ENCODE measurements at regions not wholly inside any gene's neighbourhood (a gene's known extent, or its start where the extent isn't known, plus 50 kb on each side); places are given as distances from the start of the nearest gene placed in this dataset.

DNA sequence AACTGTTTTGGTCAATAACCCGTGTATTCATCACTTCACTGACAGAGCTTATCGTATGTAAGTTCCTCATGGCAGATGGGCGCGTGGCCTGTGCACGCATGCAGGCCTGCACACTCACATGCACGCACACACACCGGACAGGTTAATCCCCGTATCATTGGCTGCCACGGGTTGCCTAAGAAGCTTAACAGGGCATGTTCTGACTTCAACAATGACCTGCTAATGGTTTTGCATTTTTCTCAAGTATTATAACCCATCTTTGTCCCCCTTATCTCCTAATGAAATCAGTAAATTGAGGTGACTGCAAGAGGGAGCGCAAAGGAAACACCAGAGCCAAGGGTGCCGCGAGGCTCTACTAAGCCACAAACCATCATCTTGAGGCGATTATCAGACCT, 399.0 kb upstream of the ID2 start:
- Histone ChIP-seq H3K14ac (ENCODE audit: insufficient read depth, low read length) (no peak overlapping the region), H3K23ac (ENCODE audit: insufficient read length, low read depth, low read length) (no peak overlapping the region), H3K4me1 (ENCODE audit: insufficient read depth, low read length) (no peaks in the 10 kb centered on the region), H3T11ph (ENCODE audit: low read length) (no peak overlapping the region), H2BK20ac (ENCODE audit: low read depth, low read length, poor library complexity, severe bottlenecking) (no peak overlapping the region), H3K23me2 (ENCODE audit: insufficient read length, low read depth, low read length, poor library complexity, severe bottlenecking) (no peaks in the 10 kb centered on the region), H2BK12ac (ENCODE audit: insufficient read length, low read depth, low read length) (no peak overlapping the region), H4K8ac (replicated peaks; ENCODE audit: insufficient read length, low read depth, low read length) (no peak overlapping the region), H3K9ac (ENCODE audit: extremely low read depth, insufficient read length, low read length) (no peak overlapping the region), H2AK5ac (ENCODE audit: insufficient read length, low read length) (no peak overlapping the region), H2BK15ac (ENCODE audit: low read depth, low read length) (no peak overlapping the region), H3K79me2 (ENCODE audit: insufficient read depth, low read length) (no peaks in the 10 kb centered on the region), H3K56ac (ENCODE audit: insufficient read length, low read depth, low read length) (no peak overlapping the region), H3K79me1 (ENCODE audit: insufficient read depth, low read depth, low read length, poor library complexity, severe bottlenecking) (no peaks in the 10 kb centered on the region), H4K5ac (ENCODE audit: insufficient read length, low read depth, low read length) (no peak overlapping the region), H4K91ac (ENCODE audit: insufficient read length, low read depth, low read length) (no peak overlapping the region), H3K4me2 (ENCODE audit: insufficient read depth, insufficient read length, low read length) (no peak overlapping the region), H2AFZ (ENCODE audit: low read length) (no peak overlapping the region), H3K27me3 (ENCODE audit: insufficient read depth, low read length) (no peaks in the 10 kb centered on the region), H3K4ac (ENCODE audit: low read depth, low read length) (no peak overlapping the region), H2BK120ac (ENCODE audit: low read depth, low read length, poor library complexity, severe bottlenecking) (no peak overlapping the region), H2BK5ac (ENCODE audit: insufficient read length, low read length) (no peak overlapping the region), H4K20me1 (ENCODE audit: control insufficient read depth, insufficient read depth, insufficient read length) (no peaks in the 10 kb centered on the region), H3K18ac (ENCODE audit: insufficient read length, low read depth, low read length) (no peak overlapping the region), H3K27ac (ENCODE audit: insufficient read length, low read depth, low read length) (no peak overlapping the region), H3K9me3 (ENCODE audit: control insufficient read depth, low read depth, low read length) (no peaks in the 10 kb centered on the region)
- WGBS (ENCODE audit: extremely low coverage, insufficient read length, low lambda C conversion rate): no CpG with 5 or more reads among the region's 13 CpGs
- H3K36me3 Mint-ChIP-seq (ENCODE audit: insufficient read depth in 1 of 3, low read depth in 3 of 3): no peaks in the 10 kb centered on the region; a peak in 1 of 7 replicates
- no peaks in the 10 kb centered on the region; the same call in 1 of the 2 replicates for H3K27me3 Mint-ChIP-seq (ENCODE audit: low read depth)
- H3K9me3 Mint-ChIP-seq: no peaks in the 10 kb centered on the region
- no peak for DNase-seq
- TF ChIP-seq, protein P1, sequence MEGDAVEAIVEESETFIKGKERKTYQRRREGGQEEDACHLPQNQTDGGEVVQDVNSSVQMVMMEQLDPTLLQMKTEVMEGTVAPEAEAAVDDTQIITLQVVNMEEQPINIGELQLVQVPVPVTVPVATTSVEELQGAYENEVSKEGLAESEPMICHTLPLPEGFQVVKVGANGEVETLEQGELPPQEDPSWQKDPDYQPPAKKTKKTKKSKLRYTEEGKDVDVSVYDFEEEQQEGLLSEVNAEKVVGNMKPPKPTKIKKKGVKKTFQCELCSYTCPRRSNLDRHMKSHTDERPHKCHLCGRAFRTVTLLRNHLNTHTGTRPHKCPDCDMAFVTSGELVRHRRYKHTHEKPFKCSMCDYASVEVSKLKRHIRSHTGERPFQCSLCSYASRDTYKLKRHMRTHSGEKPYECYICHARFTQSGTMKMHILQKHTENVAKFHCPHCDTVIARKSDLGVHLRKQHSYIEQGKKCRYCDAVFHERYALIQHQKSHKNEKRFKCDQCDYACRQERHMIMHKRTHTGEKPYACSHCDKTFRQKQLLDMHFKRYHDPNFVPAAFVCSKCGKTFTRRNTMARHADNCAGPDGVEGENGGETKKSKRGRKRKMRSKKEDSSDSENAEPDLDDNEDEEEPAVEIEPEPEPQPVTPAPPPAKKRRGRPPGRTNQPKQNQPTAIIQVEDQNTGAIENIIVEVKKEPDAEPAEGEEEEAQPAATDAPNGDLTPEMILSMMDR (conservative IDR thresholded peaks at IDR 0.05): no peak
- peaks cover 11 to 23% of the 10 kb centered on the region in 2 experiments for H3K4me1 Mint-ChIP-seq
- no peak overlapping the region for H3K4me3 Mint-ChIP-seq
- H3K27ac Mint-ChIP-seq: no peak overlapping the region; a peak in 1 of 7 replicates

Data from H9 (cell line).